ENCODE measurements at regions not wholly inside any gene's neighbourhood (a gene's known extent, or its start where the extent isn't known, plus 50 kb on each side); places are given as distances from the start of the nearest gene placed in this dataset.

DNA sequence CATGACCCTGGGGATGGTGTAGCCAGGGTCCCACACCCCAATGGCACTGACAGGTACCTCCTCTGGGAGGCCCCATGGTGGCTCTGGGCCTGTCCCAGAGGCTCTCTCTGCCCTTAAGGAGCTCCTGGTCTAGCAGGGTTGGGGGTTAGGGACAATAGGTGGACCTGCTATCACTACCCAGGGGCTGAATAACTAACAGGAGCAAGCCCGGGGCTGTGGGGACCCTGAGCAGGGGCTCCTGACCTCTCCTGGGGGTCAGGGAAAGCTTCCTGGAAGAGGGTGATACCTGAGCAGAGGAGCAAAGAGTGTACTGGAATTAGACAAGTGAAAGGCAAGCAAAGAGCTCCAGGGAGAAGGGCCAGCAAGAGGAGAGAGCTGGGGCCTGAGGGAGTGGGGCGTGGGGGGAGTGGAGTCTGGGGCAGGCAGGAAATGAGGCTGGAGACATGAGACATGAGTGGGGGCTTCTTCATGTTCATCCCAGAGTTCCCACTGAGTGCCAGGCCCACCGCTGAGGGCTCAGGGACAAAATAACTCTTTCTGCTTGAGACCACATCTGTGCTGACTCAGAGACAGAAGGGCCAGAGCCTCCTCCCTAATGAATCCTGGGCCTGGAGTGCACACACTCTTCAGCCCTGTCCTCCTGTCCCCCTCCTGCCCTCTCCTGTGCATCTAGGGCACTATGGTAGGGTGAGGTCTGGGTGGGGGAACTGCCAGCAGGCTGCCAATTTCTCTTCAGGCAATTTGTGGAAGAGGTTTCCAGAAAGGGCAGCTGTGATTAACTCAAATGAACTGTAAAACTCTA, 517.6 kb downstream of the PTPRU start:
- Histone ChIP-seq H2AFZ (ENCODE audit: low read depth, low read length) (no peak overlapping the region), H3K79me2 (ENCODE audit: insufficient read depth, low read length) (no peaks in the 10 kb centered on the region), H3K27ac (ENCODE audit: low read depth, low read length) (no peak overlapping the region), H3K4me1 (ENCODE audit: insufficient read depth, low read length) (no peaks in the 10 kb centered on the region), H3K4me2 (ENCODE audit: low read length) (no peak overlapping the region), H3K4me3 (ENCODE audit: insufficient read depth, low read depth, low read length) (no peak overlapping the region), H3K9ac (ENCODE audit: low read length) (no peak overlapping the region), H3K36me3 (ENCODE audit: insufficient read depth, low read length) (no peaks in the 10 kb centered on the region), H4K20me1 (ENCODE audit: insufficient read depth, low read length) (no peaks in the 10 kb centered on the region), H3K9me3 (ENCODE audit: insufficient read depth, low read depth, low read length) (no peaks in the 10 kb centered on the region), H3K27me3 (ENCODE audit: insufficient read depth, low read length) (peaks cover 11% of the 10 kb centered on the region)
- no peak for TF ChIP-seq EZH2 (IDR thresholded peaks at IDR 0.05; ENCODE audit: insufficient read depth, low read length)
- TF ChIP-seq, protein P1, sequence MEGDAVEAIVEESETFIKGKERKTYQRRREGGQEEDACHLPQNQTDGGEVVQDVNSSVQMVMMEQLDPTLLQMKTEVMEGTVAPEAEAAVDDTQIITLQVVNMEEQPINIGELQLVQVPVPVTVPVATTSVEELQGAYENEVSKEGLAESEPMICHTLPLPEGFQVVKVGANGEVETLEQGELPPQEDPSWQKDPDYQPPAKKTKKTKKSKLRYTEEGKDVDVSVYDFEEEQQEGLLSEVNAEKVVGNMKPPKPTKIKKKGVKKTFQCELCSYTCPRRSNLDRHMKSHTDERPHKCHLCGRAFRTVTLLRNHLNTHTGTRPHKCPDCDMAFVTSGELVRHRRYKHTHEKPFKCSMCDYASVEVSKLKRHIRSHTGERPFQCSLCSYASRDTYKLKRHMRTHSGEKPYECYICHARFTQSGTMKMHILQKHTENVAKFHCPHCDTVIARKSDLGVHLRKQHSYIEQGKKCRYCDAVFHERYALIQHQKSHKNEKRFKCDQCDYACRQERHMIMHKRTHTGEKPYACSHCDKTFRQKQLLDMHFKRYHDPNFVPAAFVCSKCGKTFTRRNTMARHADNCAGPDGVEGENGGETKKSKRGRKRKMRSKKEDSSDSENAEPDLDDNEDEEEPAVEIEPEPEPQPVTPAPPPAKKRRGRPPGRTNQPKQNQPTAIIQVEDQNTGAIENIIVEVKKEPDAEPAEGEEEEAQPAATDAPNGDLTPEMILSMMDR (IDR thresholded peaks at IDR 0.05; ENCODE audit: insufficient read depth, low read depth, low read length): no peak
- H3K4me1 Mint-ChIP-seq (ENCODE audit: low read depth, unreplicated experiment): peaks cover 4% of the 10 kb centered on the region
- peaks cover 48% of the 10 kb centered on the region for H3K27me3 Mint-ChIP-seq (ENCODE audit: low read depth, unreplicated experiment)
- DNase-seq (ENCODE audit: low read depth) (no peak), FAIRE-seq (no peak)
- H3K27ac Mint-ChIP-seq (ENCODE audit: unreplicated experiment): no peak overlapping the region
- no peaks in the 10 kb centered on the region for H3K36me3 Mint-ChIP-seq (ENCODE audit: low read depth, unreplicated experiment)
- no peak overlapping the region for H3K4me3 Mint-ChIP-seq (ENCODE audit: unreplicated experiment)
- H3K9me3 Mint-ChIP-seq (ENCODE audit: unreplicated experiment): no peaks in the 10 kb centered on the region

DNA sequence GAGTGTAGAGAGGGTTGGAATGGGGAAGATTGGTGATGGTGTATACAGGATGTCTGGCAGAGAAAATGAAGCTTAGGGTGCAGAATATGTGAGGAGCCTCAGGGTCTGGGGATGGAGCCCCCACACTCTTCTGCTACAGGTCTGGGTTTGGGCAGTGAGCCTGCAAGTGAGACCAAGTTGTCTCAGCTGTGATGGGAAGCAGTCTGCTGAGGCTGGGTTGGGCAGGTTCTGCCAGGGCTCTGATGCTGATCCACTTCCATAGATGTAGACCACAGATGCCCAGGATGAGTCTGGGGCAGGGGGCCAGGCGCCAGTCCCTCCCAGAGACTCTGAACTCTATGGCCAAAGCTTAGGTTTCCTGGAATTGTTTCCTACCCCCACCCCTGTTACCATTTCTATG, 516.9 kb downstream of the PTPRU start:
- no peaks in the 10 kb centered on the region for H3K9me3 Mint-ChIP-seq (ENCODE audit: unreplicated experiment)
- H3K4me1 Mint-ChIP-seq (ENCODE audit: low read depth, unreplicated experiment): peaks cover 4% of the 10 kb centered on the region
- Histone ChIP-seq H3K4me3 (ENCODE audit: insufficient read depth, low read depth, low read length) (no peak overlapping the region), H3K27ac (ENCODE audit: low read depth, low read length) (no peak overlapping the region), H3K9ac (ENCODE audit: low read length) (no peak overlapping the region), H3K9me3 (ENCODE audit: insufficient read depth, low read depth, low read length) (no peaks in the 10 kb centered on the region), H3K4me1 (ENCODE audit: insufficient read depth, low read length) (no peaks in the 10 kb centered on the region), H2AFZ (ENCODE audit: low read depth, low read length) (no peak overlapping the region), H3K36me3 (ENCODE audit: insufficient read depth, low read length) (no peaks in the 10 kb centered on the region), H3K79me2 (ENCODE audit: insufficient read depth, low read length) (no peaks in the 10 kb centered on the region), H3K4me2 (ENCODE audit: low read length) (no peak overlapping the region), H4K20me1 (ENCODE audit: insufficient read depth, low read length) (no peaks in the 10 kb centered on the region), H3K27me3 (ENCODE audit: insufficient read depth, low read length) (peaks cover 11% of the 10 kb centered on the region)
- H3K4me3 Mint-ChIP-seq (ENCODE audit: unreplicated experiment): no peak overlapping the region
- no peaks in the 10 kb centered on the region for H3K36me3 Mint-ChIP-seq (ENCODE audit: low read depth, unreplicated experiment)
- no peak overlapping the region for H3K27ac Mint-ChIP-seq (ENCODE audit: unreplicated experiment)
- DNase-seq (ENCODE audit: low read depth) (no peak), FAIRE-seq (no peak)
- H3K27me3 Mint-ChIP-seq (ENCODE audit: low read depth, unreplicated experiment): peaks cover 46% of the 10 kb centered on the region
- TF ChIP-seq, protein P1 (IDR thresholded peaks at IDR 0.05; ENCODE audit: insufficient read depth, low read depth, low read length): no peak
- no peak for TF ChIP-seq EZH2 (IDR thresholded peaks at IDR 0.05; ENCODE audit: insufficient read depth, low read length)

DNA sequence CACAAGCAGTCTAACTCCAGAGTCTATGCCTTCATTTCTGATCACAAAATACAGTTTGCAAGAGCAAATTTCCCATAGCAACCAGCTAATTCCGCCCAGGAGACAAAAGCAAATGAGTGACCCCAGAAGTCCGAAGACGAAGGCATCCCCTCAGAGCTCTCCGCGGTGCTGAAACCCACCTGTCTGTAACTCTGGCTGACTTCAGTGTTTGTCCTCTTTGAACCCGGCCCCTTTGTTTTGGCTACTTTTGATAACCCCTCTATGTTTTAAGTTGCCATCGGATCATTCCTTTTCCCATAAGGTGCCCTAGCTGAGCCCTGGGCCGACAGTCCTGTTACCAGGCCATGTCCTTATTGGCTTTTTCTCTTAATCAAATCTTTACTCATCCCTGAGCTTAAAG, 515.8 kb downstream of the PTPRU start:
- no peak overlapping the region for H3K4me3 Mint-ChIP-seq (ENCODE audit: unreplicated experiment)
- Histone ChIP-seq H3K79me2 (ENCODE audit: insufficient read depth, low read length) (no peaks in the 10 kb centered on the region), H3K27ac (ENCODE audit: low read depth, low read length) (no peak overlapping the region), H3K27me3 (ENCODE audit: insufficient read depth, low read length) (peaks cover 11% of the 10 kb centered on the region), H3K36me3 (ENCODE audit: insufficient read depth, low read length) (no peaks in the 10 kb centered on the region), H2AFZ (ENCODE audit: low read depth, low read length) (no peak overlapping the region), H3K4me1 (ENCODE audit: insufficient read depth, low read length) (no peaks in the 10 kb centered on the region), H3K9me3 (ENCODE audit: insufficient read depth, low read depth, low read length) (no peaks in the 10 kb centered on the region), H3K9ac (ENCODE audit: low read length) (no peak overlapping the region), H4K20me1 (ENCODE audit: insufficient read depth, low read length) (no peaks in the 10 kb centered on the region), H3K4me3 (ENCODE audit: insufficient read depth, low read depth, low read length) (no peak overlapping the region), H3K4me2 (ENCODE audit: low read length) (no peak overlapping the region)
- no peak for FAIRE-seq
- TF ChIP-seq, protein P1 (IDR thresholded peaks at IDR 0.05; ENCODE audit: insufficient read depth, low read depth, low read length): no peak
- TF ChIP-seq EZH2 (IDR thresholded peaks at IDR 0.05; ENCODE audit: insufficient read depth, low read length): no peak
- H3K27ac Mint-ChIP-seq (ENCODE audit: unreplicated experiment): no peak overlapping the region
- peaks cover 4% of the 10 kb centered on the region for H3K4me1 Mint-ChIP-seq (ENCODE audit: low read depth, unreplicated experiment)
- DNase-seq (ENCODE audit: low read depth): no peak
- H3K27me3 Mint-ChIP-seq (ENCODE audit: low read depth, unreplicated experiment): peaks cover 50% of the 10 kb centered on the region
- no peaks in the 10 kb centered on the region for H3K36me3 Mint-ChIP-seq (ENCODE audit: low read depth, unreplicated experiment)
- no peaks in the 10 kb centered on the region for H3K9me3 Mint-ChIP-seq (ENCODE audit: unreplicated experiment)
